ENCODE measurements at regions not wholly inside any gene's neighbourhood (a gene's known extent, or its start where the extent isn't known, plus 50 kb on each side); places are given as distances from the start of the nearest gene placed in this dataset.

- TF ChIP-seq CTCF (IDR thresholded peaks at IDR 0.05; ENCODE audit: insufficient read depth, low read length) (no peak), GABPA (IDR thresholded peaks at IDR 0.05; ENCODE audit: low read depth) (no peak)
Observed at GRCh38 chr1:59063501-59063900, 233.4 kb upstream of the FGGY start.

Data from HL-60 (cell line).